ENCODE measurements at regions not wholly inside any gene's neighbourhood (a gene's known extent, or its start where the extent isn't known, plus 50 kb on each side); places are given as distances from the start of the nearest gene placed in this dataset.
"Not testable (repeated sequence)": the region's sequence is repeated elsewhere in the genome, so short reads cannot be mapped to it uniquely, and the experiment has no call there.

DNA sequence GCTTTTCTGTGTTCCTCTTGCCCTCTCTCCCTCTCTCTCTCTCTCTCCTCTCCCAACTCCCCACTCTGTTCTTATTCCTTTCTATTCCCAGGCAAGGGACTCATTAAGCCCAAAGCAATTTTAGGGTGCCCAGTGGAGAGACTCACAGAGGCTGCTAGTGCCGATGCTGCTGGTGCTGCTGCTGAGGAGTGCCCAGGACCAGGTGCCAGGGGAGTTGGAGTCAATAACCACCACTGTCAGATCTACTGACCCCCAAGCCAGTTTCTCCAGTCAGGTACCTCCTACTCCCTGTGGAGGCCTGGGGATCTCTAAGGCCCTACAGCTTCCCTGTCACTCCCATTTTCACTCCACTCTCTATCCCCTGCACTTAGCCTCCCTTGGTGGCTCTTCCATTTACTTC is 54.2 kb upstream of the LAS1L start:
- H3K27ac ChIP-seq, result no peak overlapping the region
- TF ChIP-seq, protein P1, sequence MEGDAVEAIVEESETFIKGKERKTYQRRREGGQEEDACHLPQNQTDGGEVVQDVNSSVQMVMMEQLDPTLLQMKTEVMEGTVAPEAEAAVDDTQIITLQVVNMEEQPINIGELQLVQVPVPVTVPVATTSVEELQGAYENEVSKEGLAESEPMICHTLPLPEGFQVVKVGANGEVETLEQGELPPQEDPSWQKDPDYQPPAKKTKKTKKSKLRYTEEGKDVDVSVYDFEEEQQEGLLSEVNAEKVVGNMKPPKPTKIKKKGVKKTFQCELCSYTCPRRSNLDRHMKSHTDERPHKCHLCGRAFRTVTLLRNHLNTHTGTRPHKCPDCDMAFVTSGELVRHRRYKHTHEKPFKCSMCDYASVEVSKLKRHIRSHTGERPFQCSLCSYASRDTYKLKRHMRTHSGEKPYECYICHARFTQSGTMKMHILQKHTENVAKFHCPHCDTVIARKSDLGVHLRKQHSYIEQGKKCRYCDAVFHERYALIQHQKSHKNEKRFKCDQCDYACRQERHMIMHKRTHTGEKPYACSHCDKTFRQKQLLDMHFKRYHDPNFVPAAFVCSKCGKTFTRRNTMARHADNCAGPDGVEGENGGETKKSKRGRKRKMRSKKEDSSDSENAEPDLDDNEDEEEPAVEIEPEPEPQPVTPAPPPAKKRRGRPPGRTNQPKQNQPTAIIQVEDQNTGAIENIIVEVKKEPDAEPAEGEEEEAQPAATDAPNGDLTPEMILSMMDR (conservative IDR thresholded peaks at IDR 0.05), result no peak

DNA sequence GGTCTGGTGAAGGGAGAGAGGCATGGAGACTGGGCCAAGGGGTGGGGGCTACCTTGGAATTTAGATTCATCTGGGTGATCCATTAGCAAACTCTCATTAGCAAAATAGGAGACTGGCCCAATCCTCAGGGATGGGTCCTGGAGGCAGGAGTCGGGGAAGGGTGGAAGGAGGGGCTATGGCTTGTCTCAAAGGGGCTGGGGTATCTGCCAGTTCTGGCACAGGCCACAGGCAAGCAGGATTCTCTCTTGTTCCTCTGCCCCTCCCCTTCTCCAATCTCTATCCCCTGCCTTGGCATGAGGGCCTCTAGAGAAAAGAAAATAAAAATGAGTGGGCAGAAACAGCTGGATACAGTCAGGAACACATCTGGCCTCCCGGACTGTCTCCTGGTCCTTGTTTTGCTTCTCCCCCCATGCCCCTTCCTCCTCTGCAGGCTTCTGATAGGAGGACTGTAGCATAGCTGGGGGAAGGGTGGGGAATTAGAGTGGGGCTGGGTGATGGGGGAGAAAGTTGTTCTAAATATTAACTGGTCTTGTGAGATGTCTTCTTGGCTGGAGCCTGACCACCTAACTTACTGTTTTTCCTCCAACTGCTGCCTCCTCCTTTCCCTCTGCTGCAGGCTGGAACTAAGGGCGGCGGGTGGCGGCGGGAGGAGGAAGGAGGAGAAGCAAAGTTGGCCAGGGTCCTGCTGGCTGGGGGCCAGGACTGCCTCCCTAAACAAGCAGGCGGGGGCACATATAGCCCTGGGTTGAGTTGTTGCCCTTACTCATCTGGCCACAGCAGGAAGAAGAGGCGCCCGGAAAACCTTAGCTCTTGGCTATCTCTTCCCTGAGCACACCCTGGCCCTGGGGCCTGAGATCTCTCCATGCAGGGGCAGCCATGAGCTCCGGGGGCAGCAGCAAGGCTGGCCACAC is 53.3 kb upstream of the LAS1L start:
- no peak overlapping the region for H3K27ac ChIP-seq
- TF ChIP-seq, protein P1 (conservative IDR thresholded peaks at IDR 0.05), result no peak

GRCh38 chrX:65586491-65586890 is 51.9 kb upstream of the LAS1L start:
- no peak overlapping the region for H3K27ac ChIP-seq
- TF ChIP-seq, protein P1 (conservative IDR thresholded peaks at IDR 0.05), result no peak

GRCh38 chrX:65585226-65585625 is 50.6 kb upstream of the LAS1L start:
- H3K27ac ChIP-seq, result not testable (repeated sequence)
